ENCODE measurements at regions not wholly inside any gene's neighbourhood (a gene's known extent, or its start where the extent isn't known, plus 50 kb on each side); places are given as distances from the start of the nearest gene placed in this dataset.

GRCh38 chr2:129895526-129896082 lies 83.9 kb upstream of the RAB6C start:
- intact Hi-C loops (cut with micrococcal nuclease) (no loop called here), dilution Hi-C loops (cut with MboI; ENCODE audit: extremely low pct_ligation_motif_present, low sequenced_read_pairs) (no loop called here)
- Histone ChIP-seq H4K20me1 (replicated peaks; ENCODE audit: control insufficient read depth, extremely low read depth, insufficient read depth, low read length) (no peaks in the 10 kb centered on the region), H3K9me1 (replicated peaks; ENCODE audit: control insufficient read depth, extremely low read depth, insufficient read depth, low read length) (no peaks in the 10 kb centered on the region), H3K79me2 (ENCODE audit: control insufficient read depth, insufficient read depth, low read length) (no peaks in the 10 kb centered on the region), H2AFZ (ENCODE audit: low read depth, low read length) (no peak overlapping the region), H3K4me1 (ENCODE audit: control insufficient read depth, extremely low read depth, insufficient read depth, low read length) (no peaks in the 10 kb centered on the region), H3K36me3 (ENCODE audit: control insufficient read depth in 2 of 2, extremely low read depth in 1 of 2, insufficient read depth in 2 of 2, low read length in 2 of 2) (no peaks in the 10 kb centered on the region), H3K27ac (ENCODE audit: insufficient read depth, low read depth, low read length) (no peak overlapping the region), H3K9me3 (replicated peaks; ENCODE audit: control insufficient read depth, insufficient read depth, low read length) (no peaks in the 10 kb centered on the region), H3K9ac (replicated peaks; ENCODE audit: extremely low read depth, insufficient read depth, low read length) (no peak overlapping the region), H3K27me3 (ENCODE audit: control insufficient read depth in 2 of 2, insufficient read depth in 2 of 2, low read length in 2 of 2) (no peaks in the 10 kb centered on the region), H3K4me2 (ENCODE audit: insufficient read depth, low read length) (no peak overlapping the region), H3K4me3 (replicated peaks in 1 of 3; ENCODE audit: insufficient read depth in 1 of 3, low read depth in 1 of 3, low read length in 3 of 3) (no peak overlapping the region)
- BruUV-seq (replicated peaks), result no TSS peak
- POLR2A ChIA-PET, result no interaction called here
- no peak for FAIRE-seq
- TF ChIP-seq EZH2 (IDR thresholded peaks at IDR 0.05; ENCODE audit: borderline replicate concordance, low read depth, low read length, severe bottlenecking) (no peak), POLR2AphosphoS5 (IDR thresholded peaks at IDR 0.05; ENCODE audit: insufficient read depth, low read depth, low read length) (no peak), MYC (IDR thresholded peaks at IDR 0.05; ENCODE audit: low read depth, low read length) (no peak), POLR2A (IDR thresholded peaks at IDR 0.05; ENCODE audit: low read depth, low read length) (no peak), FOS (IDR thresholded peaks at IDR 0.05; ENCODE audit: borderline replicate concordance, insufficient read depth, low read length) (no peak), GATA2 (IDR thresholded peaks at IDR 0.05; ENCODE audit: insufficient read depth, insufficient read length, low read depth, low read length) (no peak), MAX (IDR thresholded peaks at IDR 0.05; ENCODE audit: insufficient read depth, insufficient read length) (no peak), CTCF (IDR thresholded peaks at IDR 0.05; ENCODE audit: extremely low read depth in 1 of 2, insufficient read depth in 1 of 2, low read depth in 1 of 2, low read length in 2 of 2) (no peak), JUN (IDR thresholded peaks at IDR 0.05; ENCODE audit: borderline replicate concordance, insufficient read depth, insufficient read length, low read depth) (no peak)
- CTCF ChIA-PET, result no interaction called here
- no peak for DNase-seq (ENCODE audit: low read depth, low spot score)
